ENCODE measurements at regions not wholly inside any gene's neighbourhood (a gene's known extent, or its start where the extent isn't known, plus 50 kb on each side); places are given as distances from the start of the nearest gene placed in this dataset.

- TF ChIP-seq POLR2A (IDR thresholded peaks at IDR 0.05; ENCODE audit: low read length): no peak
- TF ChIP-seq GATA1 (IDR thresholded peaks at IDR 0.05; ENCODE audit: low read depth, low read length): no peak
- no peak for DNase-seq
Observed at GRCh38 chr3:137201066-137201465, 243.3 kb downstream of the IL20RB start.

DNA sequence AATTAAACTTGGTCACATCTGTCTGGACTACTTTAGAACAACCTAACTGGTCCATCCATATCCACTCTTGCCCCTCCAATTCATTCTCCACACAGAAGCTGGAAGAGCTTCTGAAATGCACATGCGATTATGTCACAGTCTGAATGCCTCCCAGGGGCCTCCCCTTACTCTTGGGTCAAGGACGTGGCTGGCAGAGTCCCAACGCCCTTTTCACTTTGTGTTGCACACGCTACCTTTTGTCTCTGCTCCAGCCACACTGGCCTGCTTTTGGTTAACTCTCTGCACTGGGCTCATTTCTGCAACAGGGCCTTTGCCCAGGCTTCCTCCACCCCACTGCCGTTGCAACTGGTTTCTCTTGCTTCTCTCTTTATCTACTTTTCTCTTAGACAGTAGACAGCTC lies 245.2 kb downstream of the IL20RB start:
- no peak for DNase-seq
- TF ChIP-seq POLR2A (IDR thresholded peaks at IDR 0.05; ENCODE audit: low read length) (no peak), GATA1 (IDR thresholded peaks at IDR 0.05; ENCODE audit: low read depth, low read length) (no peak)

DNA sequence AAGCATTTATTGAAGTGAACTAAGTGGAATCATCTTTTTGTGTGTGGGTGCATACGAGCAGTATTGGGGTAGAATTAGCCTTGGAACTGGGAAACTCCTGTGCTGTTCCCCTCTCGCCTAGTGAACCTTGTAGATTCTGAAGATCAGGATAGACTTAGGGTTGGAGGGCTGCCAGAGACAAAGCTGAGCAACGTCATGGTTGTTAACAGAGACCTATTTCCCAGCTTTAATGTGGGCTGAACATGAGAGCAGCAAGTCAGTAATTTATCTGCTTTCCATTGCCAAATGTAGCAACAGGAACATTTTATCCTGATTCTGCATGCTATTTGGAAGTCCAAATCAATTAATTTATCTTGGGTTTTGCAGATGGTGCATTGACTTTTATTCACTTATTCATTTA lies 246.6 kb downstream of the IL20RB start:
- DNase-seq: no peak
- no peak for TF ChIP-seq POLR2A (IDR thresholded peaks at IDR 0.05; ENCODE audit: low read length)
- no peak for TF ChIP-seq GATA1 (IDR thresholded peaks at IDR 0.05; ENCODE audit: low read depth, low read length)

- no peak for DNase-seq
- TF ChIP-seq GATA1 (IDR thresholded peaks at IDR 0.05; ENCODE audit: low read depth, low read length) (no peak), POLR2A (IDR thresholded peaks at IDR 0.05; ENCODE audit: low read length) (no peak)
Observed at GRCh38 chr3:137205394-137206045, 247.7 kb downstream of the IL20RB start.

GRCh38 chr3:137207616-137208015 lies 249.8 kb downstream of the IL20RB start:
- TF ChIP-seq GATA1 (IDR thresholded peaks at IDR 0.05; ENCODE audit: low read depth, low read length): no peak
- TF ChIP-seq POLR2A (IDR thresholded peaks at IDR 0.05; ENCODE audit: low read length): no peak
- DNase-seq: no peak

- peak in 1 of 2 experiments; percentile 11 for DNase-seq
- TF ChIP-seq POLR2A (IDR thresholded peaks at IDR 0.05; ENCODE audit: low read length): no peak
- TF ChIP-seq GATA1 (IDR thresholded peaks at IDR 0.05; ENCODE audit: low read depth, low read length): no peak
Observed at GRCh38 chr3:137217733-137218132, 259.9 kb downstream of the IL20RB start.

DNA sequence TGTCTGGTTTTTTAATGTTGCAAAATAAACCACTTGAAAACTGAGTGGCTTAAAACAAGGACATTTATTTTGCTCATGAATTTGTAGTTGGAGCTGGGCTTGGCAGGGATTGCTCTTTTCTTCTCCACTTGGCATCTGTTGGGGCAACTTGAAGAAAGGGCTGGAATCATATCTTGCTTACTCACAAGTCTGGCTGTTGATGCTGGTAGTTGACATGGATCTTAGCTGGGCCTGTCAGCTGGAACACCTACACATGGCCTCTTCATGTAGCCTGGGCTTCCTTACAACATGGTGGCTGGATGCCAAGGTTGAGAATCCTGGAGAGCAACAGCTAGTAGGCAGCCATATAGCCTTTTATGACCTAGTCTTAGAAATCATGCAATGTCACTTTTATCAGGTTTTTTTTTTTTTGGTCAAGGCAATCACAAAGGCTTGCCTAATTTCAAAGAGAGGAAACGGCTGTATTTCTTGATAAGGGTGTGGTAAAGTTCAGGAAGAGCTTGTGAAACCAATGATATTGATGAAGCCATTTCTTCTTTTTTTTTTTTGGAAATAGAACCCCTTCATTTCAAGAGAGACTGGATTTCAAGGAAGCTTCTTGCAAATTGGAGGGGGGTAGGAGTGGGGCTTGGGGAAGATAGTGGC lies 262.1 kb downstream of the IL20RB start:
- DNase-seq: no peak
- TF ChIP-seq GATA1 (IDR thresholded peaks at IDR 0.05; ENCODE audit: low read depth, low read length): no peak
- no peak for TF ChIP-seq POLR2A (IDR thresholded peaks at IDR 0.05; ENCODE audit: low read length)

DNA sequence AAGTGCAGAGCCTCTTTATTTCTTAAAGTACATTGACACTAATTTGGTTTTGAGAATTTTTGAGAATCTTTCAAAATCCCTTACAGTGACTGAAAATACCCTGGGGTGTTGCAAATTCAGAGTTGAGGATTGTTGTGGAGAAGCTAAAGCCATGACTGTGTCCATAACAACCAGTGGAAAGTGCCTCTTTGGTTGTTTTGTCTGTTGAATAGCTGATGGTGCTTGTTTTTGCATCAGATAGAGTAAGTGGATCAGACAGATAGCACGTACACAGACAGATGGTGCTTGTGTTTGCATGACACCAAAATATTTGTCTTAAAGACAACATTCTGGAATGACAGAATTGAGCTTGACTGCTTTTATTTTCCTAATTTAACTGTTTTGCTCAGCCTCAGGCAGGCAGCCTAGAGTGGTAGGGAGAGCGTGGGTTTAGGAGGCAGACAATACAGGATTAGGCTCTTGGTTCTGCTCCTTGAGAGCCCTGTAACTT lies 265.0 kb downstream of the IL20RB start:
- no peak for DNase-seq
- TF ChIP-seq POLR2A (IDR thresholded peaks at IDR 0.05; ENCODE audit: low read length) (no peak), GATA1 (IDR thresholded peaks at IDR 0.05; ENCODE audit: low read depth, low read length) (no peak)

DNA sequence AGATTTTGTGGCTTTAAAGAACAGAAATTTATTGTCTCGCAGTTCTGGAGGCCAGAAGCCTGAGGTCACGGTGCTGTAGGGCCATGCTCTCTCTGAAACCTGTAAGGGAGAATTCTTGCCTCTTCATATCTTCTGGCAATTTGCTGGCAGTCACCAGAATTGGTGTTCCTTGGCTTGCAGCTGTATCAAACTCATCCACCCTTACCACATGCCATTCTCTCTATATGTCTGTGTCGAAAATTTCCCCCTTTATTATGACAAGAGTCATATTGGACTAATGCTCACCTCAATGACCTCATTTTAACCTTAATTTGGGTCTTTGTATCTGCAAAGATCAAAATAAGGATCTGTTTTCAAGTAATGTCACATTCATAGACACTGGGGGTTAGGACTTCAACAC lies 266.7 kb downstream of the IL20RB start:
- no peak for DNase-seq
- TF ChIP-seq GATA1 (IDR thresholded peaks at IDR 0.05; ENCODE audit: low read depth, low read length): no peak

- no peak for TF ChIP-seq GATA1 (IDR thresholded peaks at IDR 0.05; ENCODE audit: low read depth, low read length)
- no peak for TF ChIP-seq POLR2A (IDR thresholded peaks at IDR 0.05; ENCODE audit: low read length)
- DNase-seq: no peak
Observed at GRCh38 chr3:137242836-137243400, 285.1 kb downstream of the IL20RB start.

GRCh38 chr3:137246491-137246890 lies 288.7 kb downstream of the IL20RB start:
- TF ChIP-seq POLR2A (IDR thresholded peaks at IDR 0.05; ENCODE audit: low read length) (no peak), GATA1 (IDR thresholded peaks at IDR 0.05; ENCODE audit: low read depth, low read length) (no peak)
- no peak for DNase-seq

GRCh38 chr3:137249311-137249940 lies 291.6 kb downstream of the IL20RB start:
- no peak for TF ChIP-seq GATA1 (IDR thresholded peaks at IDR 0.05; ENCODE audit: low read depth, low read length)
- TF ChIP-seq POLR2A (IDR thresholded peaks at IDR 0.05; ENCODE audit: low read length): no peak
- no peak for DNase-seq

- no peak for DNase-seq
- no peak for TF ChIP-seq POLR2A (IDR thresholded peaks at IDR 0.05; ENCODE audit: low read length)
- no peak for TF ChIP-seq GATA1 (IDR thresholded peaks at IDR 0.05; ENCODE audit: low read depth, low read length)
Observed at GRCh38 chr3:137259089-137259488, 301.3 kb downstream of the IL20RB start.

- TF ChIP-seq POLR2A (IDR thresholded peaks at IDR 0.05; ENCODE audit: low read length) (no peak), GATA1 (IDR thresholded peaks at IDR 0.05; ENCODE audit: low read depth, low read length) (no peak)
- DNase-seq: no peak
Observed at GRCh38 chr3:137259701-137260100, 301.9 kb downstream of the IL20RB start.
